Kasumi-1 (cell line): ENCODE measurements at regions not wholly inside any gene's neighbourhood (a gene's known extent, or its start where the extent isn't known, plus 50 kb on each side); places are given as distances from the start of the nearest gene placed in this dataset.

ENCODE experiments used
- DNase-seq, 2 experiments: peaks; one replicate each; lab custom pipeline; 2025; lab: John Stamatoyannopoulos, UW

GRCh38 chr7:115471891-115472290 is 550.0 kb downstream of the MDFIC start:
- DNase-seq, result no peak

- no peak for DNase-seq
Measured at GRCh38 chr7:115462301-115463015, 540.6 kb downstream of the MDFIC start.

GRCh38 chr7:115449689-115450088 is 527.8 kb downstream of the MDFIC start:
- DNase-seq, result no peak

GRCh38 chr7:115447495-115447894 is 525.6 kb downstream of the MDFIC start:
- no peak for DNase-seq

- DNase-seq, result no peak
Measured at GRCh38 chr7:115441033-115441432, 519.1 kb downstream of the MDFIC start.

- no peak for DNase-seq
Measured at GRCh38 chr7:115435178-115435577, 513.3 kb downstream of the MDFIC start.

GRCh38 chr7:115429918-115430317 is 508.0 kb downstream of the MDFIC start:
- no peak for DNase-seq

GRCh38 chr7:115417662-115418061 is 495.8 kb downstream of the MDFIC start:
- DNase-seq, result no peak

GRCh38 chr7:115410972-115411686 is 489.2 kb downstream of the MDFIC start:
- DNase-seq, result peak; percentile 91 to 97

GRCh38 chr7:115410434-115410820 is 488.5 kb downstream of the MDFIC start:
- DNase-seq, result peak; percentile 74 to 89

- peak in 1 of 2 experiments; percentile 58 for DNase-seq
Measured at GRCh38 chr7:115409682-115410433, 488.0 kb downstream of the MDFIC start.

GRCh38 chr7:115406219-115406618 is 484.3 kb downstream of the MDFIC start:
- no peak for DNase-seq

- no peak for DNase-seq
Measured at GRCh38 chr7:115387137-115387536, 465.2 kb downstream of the MDFIC start.

- no peak for DNase-seq
Measured at GRCh38 chr7:115379321-115379720, 457.4 kb downstream of the MDFIC start.

GRCh38 chr7:115368998-115369397 is 447.1 kb downstream of the MDFIC start:
- DNase-seq, result no peak

- DNase-seq, result no peak
Measured at GRCh38 chr7:115363916-115364315, 442.0 kb downstream of the MDFIC start.

- no peak for DNase-seq
Measured at GRCh38 chr7:115359955-115360354, 438.1 kb downstream of the MDFIC start.

- no peak for DNase-seq
Measured at GRCh38 chr7:115359119-115359518, 437.2 kb downstream of the MDFIC start.

- DNase-seq, result no peak
Measured at GRCh38 chr7:115357703-115357999, 435.8 kb downstream of the MDFIC start.

- DNase-seq, result no peak
Measured at GRCh38 chr7:115356999-115357702, 435.3 kb downstream of the MDFIC start.

- peak; percentile 59 to 71 for DNase-seq
Measured at GRCh38 chr7:115356139-115356746, 434.3 kb downstream of the MDFIC start.

- DNase-seq, result no peak
Measured at GRCh38 chr7:115354925-115355324, 433.0 kb downstream of the MDFIC start.
